D341Med (cell line): ENCODE measurements at regions not wholly inside any gene's neighbourhood (a gene's known extent, or its start where the extent isn't known, plus 50 kb on each side); places are given as distances from the start of the nearest gene placed in this dataset.
A peak's percentile ranks its signal among the peaks of the same experiment; 100 is the strongest.
"Not testable (repeated sequence)": the region's sequence is repeated elsewhere in the genome, so short reads cannot be mapped to it uniquely, and the experiment has no call there.

Experiments
- DNase-seq: peaks from one replicate; pipeline ENCODE4 v3.0.0; 2012; ENCODE audit warnings: low spot score

DNA sequence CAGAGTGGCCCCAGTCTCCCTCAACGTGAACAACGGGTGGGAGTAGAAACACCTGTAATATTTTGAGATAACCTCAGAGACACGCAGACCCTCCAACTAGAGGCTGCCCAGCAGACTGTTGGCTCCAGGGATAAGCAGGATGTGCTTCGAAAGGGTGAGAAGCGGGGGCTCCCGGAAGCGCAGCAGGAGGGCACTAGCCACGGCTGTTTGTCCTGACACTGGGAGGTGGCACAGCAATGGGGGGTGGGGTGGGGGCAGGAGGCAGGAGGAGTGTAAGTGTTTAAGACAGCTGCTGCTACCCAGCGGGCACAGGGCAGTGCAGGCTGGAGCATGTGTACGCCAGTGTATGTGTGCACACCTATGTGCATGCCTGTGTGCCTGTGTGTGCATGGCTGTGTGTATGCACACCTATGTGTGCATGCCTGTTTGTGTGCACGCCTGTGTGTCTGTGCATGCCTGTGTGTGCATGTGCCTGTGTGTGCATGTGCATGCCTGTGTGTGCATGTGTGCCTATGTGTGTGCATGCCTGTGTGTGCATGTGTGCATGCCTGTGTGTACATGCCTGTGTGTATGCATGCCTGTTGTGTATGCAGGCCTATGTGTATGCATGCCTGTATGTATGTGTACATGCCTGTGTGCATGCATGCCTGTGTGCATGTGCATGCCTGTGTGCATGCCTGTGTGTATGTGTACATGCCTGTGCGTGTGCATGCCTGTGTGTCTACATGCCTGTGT, 154.7 kb downstream of the SHANK2 start:
- DNase-seq, result no peak

GRCh38 chr11:71096751-71097388, 155.5 kb downstream of the SHANK2 start:
- DNase-seq, result no peak

DNA sequence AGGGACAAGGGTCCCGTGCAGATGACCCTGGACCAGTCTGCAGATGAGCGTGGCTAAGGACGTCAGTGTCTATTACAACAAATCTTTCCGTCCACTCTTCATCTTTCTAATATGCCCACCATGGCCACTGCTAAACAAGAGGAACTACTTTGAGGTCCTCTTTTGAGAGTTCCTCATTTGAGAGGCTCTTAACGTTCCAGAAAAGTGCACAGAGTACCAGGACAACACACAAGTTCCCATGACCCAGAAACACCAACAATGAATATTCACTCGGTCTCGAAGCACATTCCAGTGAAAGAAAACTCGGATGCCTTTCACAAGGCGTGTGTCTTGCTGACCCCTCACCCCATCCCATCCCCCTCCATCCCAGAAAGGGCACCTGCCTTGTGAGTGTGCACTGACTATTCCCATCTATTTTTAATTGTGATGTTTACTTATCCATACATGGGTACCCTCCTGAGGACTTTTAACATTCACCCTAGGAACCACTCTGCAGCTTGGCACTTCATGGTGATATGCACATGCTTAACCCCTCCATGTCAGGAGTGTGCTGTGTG, 157.0 kb downstream of the SHANK2 start:
- no peak for DNase-seq

GRCh38 chr11:71094296-71095077, 157.9 kb downstream of the SHANK2 start:
- no peak for DNase-seq

DNA sequence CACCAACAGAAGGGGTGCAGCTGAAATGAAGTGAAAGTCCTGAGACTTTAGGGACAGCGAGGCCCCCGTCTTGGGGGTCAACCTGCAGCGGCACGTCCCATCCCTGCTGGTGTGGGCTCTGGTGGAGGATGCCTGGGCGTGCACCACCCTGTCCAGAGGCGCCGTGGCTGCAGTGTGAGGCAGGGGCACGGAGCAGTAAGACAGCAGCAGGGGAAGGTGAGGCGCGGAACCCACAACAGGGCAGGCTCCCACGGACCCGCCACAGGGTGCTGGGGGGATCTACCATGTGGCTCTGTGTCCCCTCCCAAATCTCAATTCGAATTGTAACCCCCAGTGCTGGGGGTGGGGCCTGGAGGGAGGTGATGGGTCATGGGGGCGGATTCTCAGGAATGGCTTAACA, 158.6 kb downstream of the SHANK2 start:
- no peak for DNase-seq

GRCh38 chr11:71091506-71092265, 160.7 kb downstream of the SHANK2 start:
- no peak for DNase-seq

GRCh38 chr11:71089571-71089970, 162.8 kb downstream of the SHANK2 start:
- DNase-seq, result no peak

DNA sequence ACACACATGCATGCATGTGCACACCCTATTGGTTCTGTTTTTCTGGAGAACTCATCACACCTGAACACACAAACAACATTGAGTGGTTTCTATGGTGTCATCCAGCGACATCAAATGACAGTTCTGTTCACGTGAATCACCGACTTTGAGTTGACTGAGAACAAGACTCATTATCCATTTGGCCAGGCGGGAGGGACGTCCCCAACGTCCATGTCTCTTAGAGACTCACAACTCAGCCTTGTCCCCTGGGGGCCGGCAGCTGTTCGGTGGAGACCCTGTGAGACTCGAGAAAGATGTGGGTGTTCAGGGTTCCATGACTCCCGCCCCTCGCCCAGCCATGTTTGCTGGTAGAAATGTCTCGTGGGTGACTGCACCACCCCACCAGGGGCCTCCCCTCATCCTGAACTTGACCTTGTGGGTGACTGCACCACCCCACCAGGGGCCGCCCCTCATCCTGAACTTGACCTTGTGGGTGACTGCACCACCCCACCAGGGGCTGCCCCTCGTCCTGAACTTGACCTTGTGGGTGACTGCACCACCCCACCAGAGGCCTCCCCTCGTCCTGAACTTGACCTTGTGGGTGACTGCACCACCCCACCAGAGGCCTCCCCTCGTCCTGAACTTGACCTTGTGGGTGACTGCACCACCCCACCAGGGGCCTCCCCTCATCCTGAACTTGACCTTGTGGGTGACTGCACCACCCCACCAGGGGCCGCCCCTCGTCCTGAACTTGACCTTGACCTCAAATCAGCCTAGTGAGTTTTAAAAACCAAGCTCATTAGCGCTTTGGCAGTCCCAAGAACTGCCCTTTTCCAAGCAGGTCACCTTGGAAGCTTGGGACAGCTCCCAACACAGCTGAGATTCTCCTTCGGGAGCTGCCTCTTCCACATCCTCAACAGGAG, 163.8 kb downstream of the SHANK2 start:
- DNase-seq, result not testable (repeated sequence)

DNA sequence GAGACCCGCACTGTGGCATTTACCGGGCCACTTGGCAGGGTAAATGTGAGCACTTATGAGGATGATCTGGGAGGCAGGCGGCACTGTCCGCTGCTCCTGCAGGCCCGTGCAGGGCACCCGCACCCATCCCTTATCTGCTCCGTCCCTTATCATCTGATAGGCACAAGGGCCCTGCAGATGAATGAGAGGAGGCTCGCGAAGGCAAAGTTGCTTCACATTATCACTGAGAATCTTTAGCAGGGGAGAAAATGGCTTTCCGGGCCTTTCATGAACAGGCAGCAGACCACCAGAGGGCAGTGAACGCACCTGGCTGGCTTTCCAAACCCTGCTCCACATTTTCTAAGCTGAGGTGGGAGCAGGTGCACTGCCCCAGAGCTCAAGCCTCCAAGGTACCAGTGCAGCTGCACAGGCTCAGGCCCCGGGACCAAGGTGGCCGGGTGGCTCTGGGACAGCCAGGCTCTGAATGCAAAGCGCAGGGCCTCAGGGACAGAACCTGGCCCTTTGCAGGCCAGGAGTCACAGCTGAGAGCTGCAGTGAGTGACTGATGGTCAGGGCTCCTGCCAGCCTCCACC, 165.6 kb downstream of the SHANK2 start:
- DNase-seq, result no peak

DNA sequence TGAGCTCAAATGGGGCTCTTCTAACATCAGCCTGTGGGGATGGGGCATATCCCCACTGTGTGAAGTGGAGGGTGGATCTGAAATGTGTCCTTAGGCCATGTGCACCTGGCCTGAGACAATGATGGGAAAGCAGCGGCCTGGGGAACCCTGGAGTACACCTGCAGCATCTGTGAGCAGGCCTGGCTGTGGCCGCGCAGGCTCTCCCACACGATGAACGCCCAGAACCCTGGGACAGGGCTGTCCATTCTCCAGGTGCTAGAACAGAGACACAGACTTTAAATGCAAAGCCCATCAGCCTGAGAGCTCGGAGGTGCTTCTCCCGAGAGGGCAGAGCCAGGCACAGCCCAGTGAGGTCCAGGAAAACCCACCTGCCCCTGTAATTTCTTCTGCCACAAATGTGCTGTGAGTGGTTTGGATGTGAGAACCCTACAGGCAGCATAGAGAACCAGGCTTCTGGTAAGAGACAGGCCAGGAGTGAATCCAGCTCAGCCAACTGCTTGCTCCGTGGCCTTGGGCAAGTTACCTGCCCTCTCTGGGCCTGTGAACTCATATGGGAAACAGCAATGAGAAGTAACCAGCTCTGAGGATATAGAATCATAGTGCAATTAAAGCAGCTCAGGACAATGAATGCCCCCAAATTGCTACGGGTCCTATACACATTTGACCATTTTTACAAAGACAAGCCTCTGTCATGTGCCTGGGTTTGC, 167.9 kb downstream of the SHANK2 start:
- no peak for DNase-seq

GRCh38 chr11:71083105-71083504, 169.3 kb downstream of the SHANK2 start:
- DNase-seq, result no peak

DNA sequence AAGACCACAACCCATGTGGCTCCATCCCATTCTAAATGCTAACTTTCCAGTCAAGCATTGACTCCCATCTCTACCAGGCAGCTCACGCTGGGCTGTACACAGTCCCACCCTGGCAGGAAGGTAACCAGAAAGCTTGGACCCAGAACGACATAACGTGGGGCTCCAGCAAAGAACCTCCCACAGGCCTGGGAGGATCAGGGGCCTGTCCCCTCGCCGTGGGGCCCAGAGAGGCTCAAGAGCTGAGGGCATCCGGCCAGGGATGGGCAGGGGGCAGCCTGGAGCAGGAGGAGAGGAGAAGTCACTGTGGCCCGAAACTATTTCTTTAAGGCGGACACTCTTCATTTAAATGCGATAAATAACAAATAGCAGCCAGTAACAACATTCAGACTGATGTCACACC, 169.9 kb downstream of the SHANK2 start:
- no peak for DNase-seq

- DNase-seq, result no peak
Observed at GRCh38 chr11:71081704-71082230, 170.6 kb downstream of the SHANK2 start.

DNA sequence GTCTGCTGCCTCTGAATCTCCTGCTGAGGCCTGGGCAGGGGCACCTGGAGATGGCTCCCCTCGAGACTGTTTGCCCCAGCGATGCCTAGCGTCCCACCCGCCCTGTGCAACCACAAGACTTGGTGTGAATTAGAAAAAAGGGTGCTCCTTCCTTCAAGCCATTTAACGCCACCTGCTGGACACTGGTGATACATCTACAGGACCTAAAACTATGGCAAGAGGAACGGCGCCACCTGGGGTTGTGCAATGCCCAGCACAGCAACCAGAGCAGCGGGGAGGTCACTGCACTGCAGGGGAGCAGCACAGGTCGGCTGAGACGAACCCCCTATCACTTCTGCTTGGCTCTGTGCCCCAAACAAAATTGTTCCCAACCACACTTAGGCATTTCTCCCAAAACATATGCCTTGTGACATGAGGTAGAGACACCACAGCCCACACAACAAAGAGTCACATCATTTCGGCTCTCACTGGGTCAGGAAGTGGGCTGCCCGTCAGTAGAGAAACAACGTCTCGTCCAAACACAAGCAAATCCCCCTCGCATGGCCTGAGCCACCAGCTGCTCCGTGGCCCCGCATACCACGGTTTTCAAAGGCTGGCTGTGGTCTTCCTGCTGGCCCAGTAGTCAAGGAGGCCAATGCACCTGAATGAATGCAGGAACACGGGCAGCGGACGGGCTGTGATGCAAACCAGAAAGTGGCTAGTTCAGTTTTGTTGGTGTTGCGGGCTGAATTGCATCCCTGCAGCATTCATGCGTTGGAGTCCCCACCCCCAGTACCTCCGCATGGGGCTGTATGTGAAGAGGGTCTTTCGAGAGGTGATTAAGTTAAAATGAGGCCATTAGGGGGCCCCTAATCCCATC, 171.9 kb downstream of the SHANK2 start:
- DNase-seq, result peak; percentile 49

DNA sequence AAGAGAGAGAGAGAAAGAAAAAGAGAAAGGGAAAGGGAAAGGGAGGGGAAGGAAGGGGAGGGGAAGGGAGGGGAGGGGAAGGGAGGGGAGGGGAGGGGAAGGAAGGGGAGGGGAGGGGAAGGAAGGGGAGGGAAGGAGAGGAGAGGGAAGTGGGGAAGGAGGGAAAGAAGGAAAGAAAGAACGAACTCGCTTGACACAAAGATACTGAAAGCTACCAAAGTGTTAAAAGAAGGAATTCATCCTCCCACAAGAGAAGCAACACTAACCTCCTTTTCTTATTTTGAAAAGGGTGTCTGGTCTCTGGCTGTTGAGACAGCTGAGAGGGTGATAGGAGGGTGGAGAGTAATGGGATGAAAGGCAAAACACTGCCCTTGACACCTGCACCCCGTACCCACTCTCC, 172.6 kb downstream of the SHANK2 start:
- DNase-seq, result no peak

DNA sequence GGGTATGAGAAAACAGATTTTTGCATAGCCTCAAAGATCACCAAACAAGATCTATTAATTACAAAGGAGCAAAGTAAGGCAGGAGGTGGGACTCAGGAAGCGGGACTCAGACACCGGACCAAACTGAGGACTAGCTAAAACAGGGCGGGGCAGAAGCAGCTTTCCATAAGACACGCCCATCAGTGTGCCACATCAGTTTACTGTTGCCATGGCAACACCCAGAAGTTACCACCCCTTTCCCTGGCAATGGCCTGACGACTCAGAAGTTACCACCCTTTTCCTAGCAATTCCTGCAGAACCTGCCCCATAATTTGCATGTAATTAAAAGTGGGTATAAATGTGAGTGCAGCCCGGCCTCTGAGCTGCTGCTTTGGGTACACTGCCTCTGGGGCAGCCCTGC, 173.9 kb downstream of the SHANK2 start:
- no peak for DNase-seq

- DNase-seq, result no peak
Observed at GRCh38 chr11:71076525-71077304, 175.7 kb downstream of the SHANK2 start.

- DNase-seq, result no peak
Observed at GRCh38 chr11:71075871-71076420, 176.4 kb downstream of the SHANK2 start.
